RWPE1 (cell line): ENCODE measurements at regions not wholly inside any gene's neighbourhood (a gene's known extent, or its start where the extent isn't known, plus 50 kb on each side); places are given as distances from the start of the nearest gene placed in this dataset.

Source experiments
- CTCF ChIA-PET: fragments of 350-600 bp; sonication (Branson Sonifier 250); formaldehyde crosslinking; extraction: SDS; loops from one replicate; lab custom pipeline; 2021; lab: Yijun Ruan, JAX
- POLR2A ChIA-PET: fragments of 400-600 bp; formaldehyde crosslinking; extraction: SDS; loops from one replicate; lab custom pipeline; 2020; ENCODE audit warnings: antibody characterized with exemption; ENCODE audit not compliant: low non-redundant PET; lab: Yijun Ruan, JAX
- DNase-seq: peaks from one replicate; pipeline ENCODE4 v3.0.0; 2012; ENCODE audit warnings: low spot score
- H3K27ac ChIP-seq: fragments of 450-650 bp; 2 replicates; pipeline ENCODE4 v1.5.1; 2017
- CTCF ChIP-seq: fragments of 450-650 bp; conservative IDR thresholded peaks from 2 replicates; pipeline ENCODE4 v1.5.1; 2017; ENCODE audit warnings: low read depth, mild to moderate bottlenecking

- ChIA-PET POLR2A (no interaction called here), CTCF (no interaction called here)
- no peak for DNase-seq
- TF ChIP-seq CTCF, result no peak
- H3K27ac ChIP-seq, result no peak overlapping the region
Measured at GRCh38 chr2:66331176-66331575, 103.7 kb upstream of the MEIS1 start.

- DNase-seq, result no peak
- H3K27ac ChIP-seq, result no peak overlapping the region
- POLR2A ChIA-PET, result no interaction called here
- CTCF ChIA-PET, result no interaction called here
- TF ChIP-seq CTCF, result no peak
Measured at GRCh38 chr2:66329081-66329605, 105.8 kb upstream of the MEIS1 start.

GRCh38 chr2:66327066-66327740 is 107.7 kb upstream of the MEIS1 start:
- CTCF ChIA-PET, result no interaction called here
- POLR2A ChIA-PET, result no interaction called here
- no peak overlapping the region for H3K27ac ChIP-seq
- DNase-seq, result no peak
- no peak for TF ChIP-seq CTCF

GRCh38 chr2:66324909-66325528 is 109.9 kb upstream of the MEIS1 start:
- H3K27ac ChIP-seq, result no peak overlapping the region
- CTCF ChIA-PET, result no interaction called here
- no peak for DNase-seq
- POLR2A ChIA-PET, result no interaction called here
- TF ChIP-seq CTCF, result no peak

- TF ChIP-seq CTCF, result no peak
- no peak overlapping the region for H3K27ac ChIP-seq
- DNase-seq, result no peak
- CTCF ChIA-PET, result interaction anchor here (0.6 kb wide), 1 partner anchor 287 kb away, joined by 4 read pairs; no protein-coding TSS in a partner anchor
- POLR2A ChIA-PET, result no interaction called here
Measured at GRCh38 chr2:66324356-66324755, 110.6 kb upstream of the MEIS1 start.

- TF ChIP-seq CTCF, result no peak
- H3K27ac ChIP-seq, result no peak overlapping the region
- ChIA-PET CTCF (no interaction called here), POLR2A (no interaction called here)
- DNase-seq, result no peak
Measured at GRCh38 chr2:66323406-66323805, 111.5 kb upstream of the MEIS1 start.
